CD14-positive monocyte (primary cell): ENCODE measurements at regions not wholly inside any gene's neighbourhood (a gene's known extent, or its start where the extent isn't known, plus 50 kb on each side); places are given as distances from the start of the nearest gene placed in this dataset.

Source experiments
- DNase-seq, 3 donors: peaks; one replicate each; pipeline ENCODE4 v3.0.0-alpha.2; 2011 to 2022
- H2AFZ ChIP-seq: 2 replicates; pipeline ENCODE4 v1.6.0; 2012; ENCODE audit warnings: mild to moderate bottlenecking, low read depth, low read length, inconsistent platforms; ENCODE audit not compliant: insufficient read depth, poor library complexity, severe bottlenecking
- H3K27ac ChIP-seq, 2 donors: 1 replicate in 1 of 2; 2 replicates in 1 of 2; pipeline ENCODE4 v1.5.1; 2012 to 2013; ENCODE audit warnings: low read length in 2 of 2, control low read depth in 1 of 2, inconsistent platforms in 1 of 2, low read depth in 1 of 2, mild to moderate bottlenecking in 1 of 2
- H3K27me3 ChIP-seq, 2 donors: one replicate each; pipeline versions ENCODE4 v1.6.0 to v1.6.1; 2011 to 2013; ENCODE audit warnings: low read length in 2 of 2; ENCODE audit not compliant: control insufficient read depth in 2 of 2, insufficient read depth in 2 of 2
- H3K36me3 ChIP-seq, 2 donors: replicated peaks in 1 of 2; 1 replicate in 1 of 2; 2 replicates in 1 of 2; pipeline versions ENCODE4 v1.5.1 to v1.6.1; 2012 to 2013; ENCODE audit warnings: low read length in 2 of 2, control low read depth in 1 of 2, inconsistent platforms in 1 of 2, mild to moderate bottlenecking in 1 of 2; ENCODE audit not compliant: insufficient read depth in 2 of 2, control insufficient read depth in 1 of 2
- H3K4me1 ChIP-seq, 2 donors: 1 replicate in 1 of 2; 2 replicates in 1 of 2; pipeline versions ENCODE4 v1.5.1 to v1.6.1; 2012 to 2013; ENCODE audit warnings: low read length in 2 of 2, control low read depth in 1 of 2, inconsistent platforms in 1 of 2, mild to moderate bottlenecking in 1 of 2, moderate library complexity in 1 of 2; ENCODE audit not compliant: insufficient read depth in 2 of 2, control insufficient read depth in 1 of 2
- H3K4me2 ChIP-seq: replicated peaks from 2 replicates; pipeline ENCODE3; 2012; ENCODE audit warnings: low read length, moderate library complexity, mild to moderate bottlenecking; ENCODE audit not compliant: poor library complexity, severe bottlenecking; ENCODE audit errors: extremely low read depth
- H3K4me3 ChIP-seq, 3 experiments: fragments of 200-600 bp in 1 of 3; sonication (generic) in 1 of 3; replicated peaks in 1 of 3; 1 replicate in 2 of 3; 2 replicates in 1 of 3; pipeline ENCODE4 v1.5.1; 2011 to 2013; ENCODE audit warnings: low read length in 3 of 3, mild to moderate bottlenecking in 3 of 3, control low read depth in 2 of 3, low read depth in 2 of 3, inconsistent platforms in 1 of 3, moderate library complexity in 1 of 3
- H3K79me2 ChIP-seq: 2 replicates; pipeline ENCODE4 v1.6.0; 2012; ENCODE audit warnings: mild to moderate bottlenecking, control low read depth, inconsistent platforms, low read length, moderate library complexity; ENCODE audit not compliant: insufficient read depth
- H3K9ac ChIP-seq: 2 replicates; pipeline ENCODE4 v1.6.0; 2017; ENCODE audit warnings: low read length, mild to moderate bottlenecking; ENCODE audit not compliant: insufficient read depth, poor library complexity, severe bottlenecking
- H3K9me3 ChIP-seq, 2 donors: replicated peaks in 1 of 2; 1 replicate in 1 of 2; 2 replicates in 1 of 2; pipeline versions ENCODE4 v1.5.1 to v1.6.1; 2012 to 2013; ENCODE audit warnings: low read length in 2 of 2, control low read depth in 1 of 2; ENCODE audit not compliant: control insufficient read depth in 1 of 2, insufficient read depth in 1 of 2
- H4K20me1 ChIP-seq: 2 replicates; pipeline ENCODE4 v1.6.0; 2012; ENCODE audit warnings: mild to moderate bottlenecking, low read length, control low read depth, moderate library complexity; ENCODE audit not compliant: insufficient read depth
- H3K27ac Mint-ChIP-seq, 7 donors: one replicate each; pipeline ENCODE4 v1.8.0; 2020; ENCODE audit warnings: mild to moderate bottlenecking in 7 of 7, mixed read lengths in 7 of 7, moderate library complexity in 6 of 7, inconsistent platforms in 2 of 7
- H3K27me3 Mint-ChIP-seq, 3 donors: one replicate each; pipeline ENCODE4 v1.8.0; 2021 to 2022; ENCODE audit warnings: low read depth in 3 of 3, mild to moderate bottlenecking in 3 of 3, mixed read lengths in 3 of 3, moderate library complexity in 3 of 3, inconsistent platforms in 1 of 3
- H3K36me3 Mint-ChIP-seq, 2 donors: one replicate each; pipeline ENCODE4 v1.8.0; 2020; ENCODE audit warnings: mixed read lengths in 2 of 2, inconsistent platforms in 1 of 2, mild to moderate bottlenecking in 1 of 2
- H3K4me1 Mint-ChIP-seq: one replicate; pipeline ENCODE4 v1.8.0; 2020; ENCODE audit warnings: mild to moderate bottlenecking, mixed read lengths
- H3K4me3 Mint-ChIP-seq, 2 donors: one replicate each; pipeline ENCODE4 v1.8.0; 2020; ENCODE audit warnings: mild to moderate bottlenecking in 2 of 2, mixed read lengths in 2 of 2, moderate library complexity in 1 of 2
- H3K9me3 Mint-ChIP-seq, 7 donors: one replicate each; pipeline ENCODE4 v1.8.0; 2020 to 2022; ENCODE audit warnings: mixed read lengths in 7 of 7, mild to moderate bottlenecking in 6 of 7, moderate library complexity in 6 of 7, inconsistent platforms in 2 of 7
- CTCF ChIP-seq: fragments of 200-600 bp; IDR thresholded peaks from one replicate; pipeline ENCODE4 v1.8.0; 2022; ENCODE audit warnings: antibody characterized with exemption, mild to moderate bottlenecking
- WGBS: methylation state at CpG from one replicate; pipeline ENCODE4 v1.1.5; 2013; ENCODE audit warnings: missing lambda C conversion rate; ENCODE audit not compliant: insufficient coverage; 5-methylcytosine and 5-hydroxymethylcytosine counted together
- intact Hi-C, 2 donors: fragments of 100-400 bp; cut with micrococcal nuclease; formaldehyde crosslinking; loops; one replicate each; pipeline versions ENCODE4 v1.15.0 to v1.15.1; 2023

DNA sequence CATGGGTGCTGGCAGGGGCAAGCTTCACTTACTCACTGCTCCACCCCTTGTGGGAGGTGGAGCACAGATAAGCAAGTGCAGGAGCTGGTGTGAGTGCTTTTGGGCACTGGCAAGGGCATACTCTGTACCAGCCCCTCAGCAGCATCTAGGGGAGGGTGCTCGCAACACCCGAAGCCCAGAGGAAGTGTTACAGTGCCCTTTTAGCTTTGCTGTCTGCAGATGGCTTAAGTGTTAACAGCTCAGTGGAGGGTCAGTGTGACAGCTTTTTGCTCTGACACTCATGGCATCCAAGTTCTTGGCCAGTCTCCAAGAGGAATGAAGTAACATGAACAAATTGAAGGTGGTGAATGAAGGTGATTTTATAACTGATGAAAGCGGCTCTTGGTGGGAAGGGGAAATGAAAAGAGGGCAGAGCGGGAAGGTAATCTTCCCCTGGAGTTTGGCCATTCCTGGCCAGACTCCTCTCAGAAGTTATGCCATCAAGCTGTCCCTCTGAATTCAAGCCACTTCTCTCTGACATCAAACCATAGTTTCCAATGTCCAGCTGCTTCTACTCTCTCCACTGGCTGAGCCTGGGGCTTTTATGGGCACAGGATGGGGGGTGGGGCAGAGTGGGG lies 862.5 kb downstream of the KCNMA1 start:
- peaks cover 4 to 23% (median 13%) of the 10 kb centered on the region in 7 donors for H3K9me3 Mint-ChIP-seq
- no peak overlapping the region for H3K9ac ChIP-seq
- no peak overlapping the region for H3K27ac Mint-ChIP-seq

DNA sequence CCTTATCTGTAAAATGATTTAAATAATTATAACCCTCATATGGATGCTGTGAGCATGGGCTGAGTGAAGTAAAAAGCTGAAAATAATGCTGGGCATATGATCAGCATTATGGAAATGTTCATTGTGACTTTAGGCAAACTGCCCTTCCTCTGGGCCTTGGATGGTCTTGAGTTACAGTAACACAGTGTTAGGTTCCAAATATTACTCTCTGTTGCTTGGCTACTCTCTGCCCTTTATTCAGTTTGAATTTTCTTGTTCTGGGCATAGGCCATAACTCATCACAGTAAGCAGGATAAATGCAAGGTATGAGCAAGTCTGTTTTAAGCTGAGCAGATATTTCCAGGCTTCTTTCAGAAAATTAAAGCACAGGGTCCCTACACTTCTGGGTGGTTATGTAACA lies 868.0 kb downstream of the KCNMA1 start:
- no peaks in the 10 kb centered on the region for H3K27me3 ChIP-seq
- no peak overlapping the region for H3K4me3 ChIP-seq
- intact Hi-C loops: no loop called here
- Mint-ChIP-seq H3K4me1 (no peaks in the 10 kb centered on the region), H3K27ac (no peak overlapping the region), H3K27me3 (peaks cover 0 to 6% (median 3%) of the 10 kb centered on the region in 3 donors), H3K4me3 (no peak overlapping the region), H3K36me3 (no peaks in the 10 kb centered on the region), H3K9me3 (peaks cover 0 to 15% (median 6%) of the 10 kb centered on the region in 7 donors)
- DNase-seq: no peak
- H4K20me1 ChIP-seq: no peaks in the 10 kb centered on the region
- no peak overlapping the region for H3K4me2 ChIP-seq
- H3K36me3 ChIP-seq: no peaks in the 10 kb centered on the region
- no peak overlapping the region for H3K27ac ChIP-seq
- H3K9me3 ChIP-seq: peaks cover 0 to 1% of the 10 kb centered on the region in 2 donors
- TF ChIP-seq CTCF: no peak
- no peak overlapping the region for H3K9ac ChIP-seq
- H3K4me1 ChIP-seq: no peaks in the 10 kb centered on the region
- H2AFZ ChIP-seq: no peak overlapping the region
- no peaks in the 10 kb centered on the region for H3K79me2 ChIP-seq

More for the DNA sequence above, 862.5 kb downstream of the KCNMA1 start:
- Histone ChIP-seq H3K4me3 (no peak overlapping the region), H3K9me3 (peaks cover 13 to 14% of the 10 kb centered on the region in 2 donors), H4K20me1 (no peaks in the 10 kb centered on the region), H3K27ac (no peak overlapping the region), H3K27me3 (no peaks in the 10 kb centered on the region), H3K79me2 (no peaks in the 10 kb centered on the region), H3K36me3 (no peaks in the 10 kb centered on the region), H3K4me1 (no peaks in the 10 kb centered on the region), H2AFZ (no peak overlapping the region), H3K4me2 (no peak overlapping the region)
- Mint-ChIP-seq H3K27me3 (peaks cover 0 to 3% (median 2%) of the 10 kb centered on the region in 3 donors), H3K4me1 (no peaks in the 10 kb centered on the region), H3K36me3 (no peaks in the 10 kb centered on the region), H3K4me3 (no peak overlapping the region)
- DNase-seq: no peak
- 92% methylated on average over 3 of the region's 4 CpGs for WGBS
- intact Hi-C loops: no loop called here
- no peak for TF ChIP-seq CTCF
